B cell (primary cell): ENCODE measurements at regions not wholly inside any gene's neighbourhood (a gene's known extent, or its start where the extent isn't known, plus 50 kb on each side); places are given as distances from the start of the nearest gene placed in this dataset.

Source experiments
- ATAC-seq: fragments of 200-7000 bp; cut with Tn5 transposase; one replicate; pipeline ENCODE4 v1.10.0; 2021; ENCODE audit warnings: low read depth, mild to moderate bottlenecking, moderate number of reproducible peaks, moderate library complexity
- CTCF ChIA-PET: fragments of 350-600 bp; sonication (Branson Sonifier 250); formaldehyde crosslinking; loops from one replicate; lab custom pipeline; 2021; ENCODE audit warnings: antibody characterized with exemption, inconsistent platforms; lab: Charles Lee
- POLR2A ChIA-PET: fragments of 350-600 bp; sonication (Branson Sonifier 250); formaldehyde crosslinking; loops from one replicate; lab custom pipeline; 2021; ENCODE audit warnings: antibody characterized with exemption; lab: Charles Lee
- DNase-seq: peaks from one replicate; pipeline ENCODE4 v3.0.0; 2013
- H2AFZ ChIP-seq: 2 replicates; pipeline ENCODE4 v1.6.1; 2012; ENCODE audit warnings: mild to moderate bottlenecking, low read depth, low read length; ENCODE audit not compliant: insufficient read depth, poor library complexity, severe bottlenecking
- H3K27ac ChIP-seq, 2 donors: 1 replicate in 1 of 2; 2 replicates in 1 of 2; pipeline ENCODE4 v1.5.1; 2012 to 2013; ENCODE audit warnings: low read length in 2 of 2, mild to moderate bottlenecking in 2 of 2, moderate library complexity in 1 of 2
- H3K27me3 ChIP-seq, 4 experiments: fragments of 200-600 bp in 1 of 4; sonication (generic) in 1 of 4; replicated peaks in 1 of 4; 1 replicate in 2 of 4; 2 replicates in 2 of 4; pipeline versions ENCODE4 v1.6.1 to v1.7.0; 2013 to 2016; ENCODE audit warnings: low read length in 3 of 4, mild to moderate bottlenecking in 2 of 4, mixed read lengths in 1 of 4, moderate library complexity in 1 of 4; ENCODE audit not compliant: insufficient read depth in 4 of 4, control insufficient read depth in 3 of 4; ENCODE audit errors: control extremely low read depth in 1 of 4
- H3K36me3 ChIP-seq, 2 experiments: replicated peaks in 1 of 2; 1 replicate in 1 of 2; 2 replicates in 1 of 2; pipeline versions ENCODE4 v1.6.1 to v1.7.1; 2013; ENCODE audit warnings: low read length in 1 of 2; ENCODE audit not compliant: insufficient read depth in 2 of 2, control insufficient read depth in 1 of 2; ENCODE audit errors: control extremely low read depth in 1 of 2, extremely low read depth in 1 of 2
- H3K4me1 ChIP-seq, 2 donors: fragments of 200-600 bp in 1 of 2; sonication (generic) in 1 of 2; 1 replicate in 1 of 2; 2 replicates in 1 of 2; pipeline versions ENCODE4 v1.5.1 to v1.6.1; 2013 to 2017; ENCODE audit warnings: low read length in 2 of 2; ENCODE audit not compliant: control insufficient read depth in 2 of 2, insufficient read depth in 2 of 2
- H3K4me2 ChIP-seq: replicated peaks from 2 replicates; pipeline ENCODE3; 2012; ENCODE audit warnings: mild to moderate bottlenecking, low read depth, low read length; ENCODE audit not compliant: poor library complexity, severe bottlenecking
- H3K4me3 ChIP-seq, 5 experiments: fragments of 200-600 bp in 1 of 5; sonication (generic) in 1 of 5; 1 replicate in 3 of 5; 2 replicates in 2 of 5; pipeline versions ENCODE4 v1.5.1 to v1.7.0; 2011 to 2016; ENCODE audit warnings: low read length in 4 of 5, mild to moderate bottlenecking in 4 of 5, low read depth in 2 of 5, control low read depth in 1 of 5, moderate library complexity in 1 of 5; ENCODE audit not compliant: insufficient read depth in 1 of 5; ENCODE audit errors: control extremely low read depth in 1 of 5, extremely low read depth in 1 of 5
- H3K79me2 ChIP-seq: fragments of 200-600 bp; sonication (generic); one replicate; pipeline ENCODE4 v1.6.0; 2016; ENCODE audit warnings: low read length; ENCODE audit not compliant: control insufficient read depth, insufficient read depth
- H3K9ac ChIP-seq: fragments of 200-600 bp; sonication (generic); 2 replicates; pipeline ENCODE4 v1.6.1; 2017; ENCODE audit warnings: mild to moderate bottlenecking, low read length, moderate library complexity
- H3K9me3 ChIP-seq, 3 donors: one replicate each; pipeline versions ENCODE4 v1.6.1 to v1.7.1; 2013; ENCODE audit warnings: low read length in 2 of 3; ENCODE audit not compliant: control insufficient read depth in 2 of 3, insufficient read depth in 1 of 3; ENCODE audit errors: control extremely low read depth in 1 of 3
- H4K20me1 ChIP-seq: 2 replicates; pipeline ENCODE4 v1.6.0; 2012; ENCODE audit warnings: mild to moderate bottlenecking, low read length; ENCODE audit not compliant: insufficient read depth, control insufficient read depth, poor library complexity, severe bottlenecking
- H3K27ac Mint-ChIP-seq: one replicate; pipeline ENCODE4 v1.8.0; 2021; ENCODE audit warnings: mixed read lengths
- H3K27me3 Mint-ChIP-seq: one replicate; pipeline ENCODE4 v1.8.0; 2021; ENCODE audit warnings: mixed read lengths
- H3K4me1 Mint-ChIP-seq: one replicate; pipeline ENCODE4 v1.8.0; 2021; ENCODE audit warnings: mixed read lengths
- H3K4me3 Mint-ChIP-seq: one replicate; pipeline ENCODE4 v1.8.0; 2021; ENCODE audit warnings: mixed read lengths
- H3K9me3 Mint-ChIP-seq: one replicate; pipeline ENCODE4 v1.8.0; 2022; ENCODE audit warnings: mixed read lengths; ENCODE audit not compliant: insufficient read depth
- CTCF ChIP-seq: fragments of 200-600 bp; IDR thresholded peaks from one replicate; pipeline ENCODE4 v1.8.0; 2022; ENCODE audit warnings: antibody characterized with exemption, mild to moderate bottlenecking
- EZH2 ChIP-seq: IDR thresholded peaks from 2 replicates; pipeline ENCODE4 v1.6.1; 2012; ENCODE audit warnings: borderline replicate concordance, low read depth, mild to moderate bottlenecking, moderate library complexity, low read length; ENCODE audit not compliant: insufficient read depth, poor library complexity, severe bottlenecking
- WGBS: methylation state at CpG from one replicate; pipeline ENCODE4 v1.1.5; 2013; ENCODE audit warnings: missing lambda C conversion rate; ENCODE audit not compliant: insufficient coverage; 5-methylcytosine and 5-hydroxymethylcytosine counted together
- intact Hi-C: fragments of 100-400 bp; cut with micrococcal nuclease; formaldehyde crosslinking; loops from one replicate; pipeline ENCODE4 v1.10.0; 2022

- H3K9me3 Mint-ChIP-seq: no peaks in the 10 kb centered on the region
- ATAC-seq (no peak), DNase-seq (no peak)
- no peaks in the 10 kb centered on the region for H3K27me3 Mint-ChIP-seq
- H3K4me1 Mint-ChIP-seq: no peaks in the 10 kb centered on the region
- no peaks in the 10 kb centered on the region for H3K9me3 ChIP-seq
- H3K27ac ChIP-seq: no peak overlapping the region
- no peak overlapping the region for H3K9ac ChIP-seq
- H3K4me1 ChIP-seq: no peaks in the 10 kb centered on the region
- intact Hi-C loops: no loop called here
- no peak overlapping the region for H2AFZ ChIP-seq
- no peaks in the 10 kb centered on the region for H3K27me3 ChIP-seq
- no peak overlapping the region for H3K4me3 Mint-ChIP-seq
- ChIA-PET POLR2A (no interaction called here), CTCF (no interaction called here)
- H4K20me1 ChIP-seq: no peaks in the 10 kb centered on the region
- no peak for TF ChIP-seq EZH2
- TF ChIP-seq CTCF: no peak
- H3K4me2 ChIP-seq: no peak overlapping the region
- WGBS: no CpG with 5 or more reads among the region's 4 CpGs
- no peak overlapping the region for H3K27ac Mint-ChIP-seq
- no peaks in the 10 kb centered on the region for H3K36me3 ChIP-seq
- H3K79me2 ChIP-seq: no peaks in the 10 kb centered on the region
- no peak overlapping the region for H3K4me3 ChIP-seq
Observed at GRCh38 chr10:20633714-20634113, 263.4 kb downstream of the NEBL start.

GRCh38 chr10:20632696-20633095 is 264.4 kb downstream of the NEBL start:
- POLR2A ChIA-PET: no interaction called here
- WGBS: 100% methylated on average over 1 of the region's 2 CpGs
- Histone ChIP-seq H3K9ac (no peak overlapping the region), H3K4me1 (no peaks in the 10 kb centered on the region), H3K9me3 (no peaks in the 10 kb centered on the region), H3K36me3 (no peaks in the 10 kb centered on the region), H3K79me2 (no peaks in the 10 kb centered on the region), H4K20me1 (no peaks in the 10 kb centered on the region), H3K27ac (no peak overlapping the region), H3K4me3 (no peak overlapping the region), H3K27me3 (no peaks in the 10 kb centered on the region), H3K4me2 (no peak overlapping the region), H2AFZ (no peak overlapping the region)
- TF ChIP-seq CTCF (no peak), EZH2 (no peak)
- Mint-ChIP-seq H3K4me3 (no peak overlapping the region), H3K9me3 (no peaks in the 10 kb centered on the region), H3K27me3 (no peaks in the 10 kb centered on the region), H3K27ac (no peak overlapping the region), H3K4me1 (no peaks in the 10 kb centered on the region)
- intact Hi-C loops: no loop called here
- DNase-seq: no peak
- CTCF ChIA-PET: no interaction called here
- ATAC-seq: no peak
